A549 (cell line): ENCODE measurements at regions not wholly inside any gene's neighbourhood (a gene's known extent, or its start where the extent isn't known, plus 50 kb on each side); places are given as distances from the start of the nearest gene placed in this dataset.

Source experiments
- CBX8 ChIP-seq: fragments of 200-600 bp; sonication (generic); IDR thresholded peaks from 2 replicates; pipeline ENCODE4 v1.6.1; 2016
- CTCF ChIP-seq: fragments of >200 bp; sonication (Bioruptor Twin); formaldehyde crosslinking; IDR thresholded peaks from 3 replicates; pipeline ENCODE4 v1.5.1; 2016
- MAX ChIP-seq: IDR thresholded peaks from 2 replicates; pipeline ENCODE4 v1.6.1; 2012
- POLR2A ChIP-seq: IDR thresholded peaks from 2 replicates; pipeline ENCODE4 v1.6.1; 2012; ENCODE audit warnings: mild to moderate bottlenecking, low read length

GRCh38 chr4:71185037-71185436, 153.8 kb upstream of the SLC4A4 start:
- TF ChIP-seq CTCF: no peak
- no peak for TF ChIP-seq POLR2A
- TF ChIP-seq CBX8: no peak
- TF ChIP-seq MAX: no peak
